ENCODE measurements at regions not wholly inside any gene's neighbourhood (a gene's known extent, or its start where the extent isn't known, plus 50 kb on each side); places are given as distances from the start of the nearest gene placed in this dataset.

GRCh38 chr20:51111290-51111689, 88.4 kb upstream of the KCNG1 start:
- no peak overlapping the region for H3K9ac ChIP-seq (ENCODE audit: low read length in 3 of 3)
- H3K36me3 ChIP-seq (ENCODE audit: control insufficient read depth in 2 of 3, insufficient read depth in 3 of 3, low read length in 3 of 3), result no peaks in the 10 kb centered on the region
- TF ChIP-seq CTCF (IDR thresholded peaks at IDR 0.05; ENCODE audit: borderline replicate concordance, extremely low read depth, insufficient read depth), result no peak
- H3K4me3 ChIP-seq (ENCODE audit: low read length in 3 of 3), result no peak overlapping the region
- peak in 1 of 5 donors; percentile 47 for DNase-seq
- intact Hi-C loops (cut with DNase I), result no loop called here
- no peaks in the 10 kb centered on the region for H3K27me3 ChIP-seq (ENCODE audit: control insufficient read depth, insufficient read depth, low read length)
- no peak overlapping the region for H3K27ac ChIP-seq (ENCODE audit: low read depth in 2 of 2, low read length in 2 of 2)
- FAIRE-seq, result no peak
- H3K4me1 ChIP-seq (ENCODE audit: control insufficient read depth in 2 of 3, insufficient read depth in 2 of 3, low read depth in 1 of 3, low read length in 3 of 3), result no peaks in the 10 kb centered on the region
- H3K9me3 ChIP-seq (ENCODE audit: control insufficient read depth in 2 of 3, insufficient read depth in 1 of 3, low read length in 3 of 3), result no peaks in the 10 kb centered on the region

GRCh38 chr20:51108638-51109363, 85.9 kb upstream of the KCNG1 start:
- H3K4me1 ChIP-seq (ENCODE audit: control insufficient read depth in 2 of 3, insufficient read depth in 2 of 3, low read depth in 1 of 3, low read length in 3 of 3), result no peaks in the 10 kb centered on the region
- DNase-seq, result no peak
- no peaks in the 10 kb centered on the region for H3K9me3 ChIP-seq (ENCODE audit: control insufficient read depth in 2 of 3, insufficient read depth in 1 of 3, low read length in 3 of 3)
- no peak overlapping the region for H3K9ac ChIP-seq (ENCODE audit: low read length in 3 of 3)
- H3K36me3 ChIP-seq (ENCODE audit: control insufficient read depth in 2 of 3, insufficient read depth in 3 of 3, low read length in 3 of 3), result no peaks in the 10 kb centered on the region
- no peaks in the 10 kb centered on the region for H3K27me3 ChIP-seq (ENCODE audit: control insufficient read depth, insufficient read depth, low read length)
- no peak overlapping the region for H3K4me3 ChIP-seq (ENCODE audit: low read length in 3 of 3)
- H3K27ac ChIP-seq (ENCODE audit: low read depth in 2 of 2, low read length in 2 of 2), result no peak overlapping the region
- intact Hi-C loops (cut with DNase I), result no loop called here
- FAIRE-seq, result no peak
- TF ChIP-seq CTCF (IDR thresholded peaks at IDR 0.05; ENCODE audit: borderline replicate concordance, extremely low read depth, insufficient read depth), result no peak

GRCh38 chr20:51106011-51106410, 83.1 kb upstream of the KCNG1 start:
- H3K36me3 ChIP-seq (ENCODE audit: control insufficient read depth in 2 of 3, insufficient read depth in 3 of 3, low read length in 3 of 3), result no peaks in the 10 kb centered on the region
- intact Hi-C loops (cut with DNase I), result no loop called here
- no peak for TF ChIP-seq CTCF (IDR thresholded peaks at IDR 0.05; ENCODE audit: borderline replicate concordance, extremely low read depth, insufficient read depth)

More at GRCh38 chr20:51106011-51106410, 83.1 kb upstream of the KCNG1 start:
- no peak overlapping the region for H3K4me3 ChIP-seq (ENCODE audit: low read length in 3 of 3)
- no peak overlapping the region for H3K9ac ChIP-seq (ENCODE audit: low read length in 3 of 3)
- no peaks in the 10 kb centered on the region for H3K9me3 ChIP-seq (ENCODE audit: control insufficient read depth in 2 of 3, insufficient read depth in 1 of 3, low read length in 3 of 3)
- DNase-seq (no peak), FAIRE-seq (no peak)
- H3K27ac ChIP-seq (ENCODE audit: low read depth in 2 of 2, low read length in 2 of 2), result no peak overlapping the region
- no peaks in the 10 kb centered on the region for H3K4me1 ChIP-seq (ENCODE audit: control insufficient read depth in 2 of 3, insufficient read depth in 2 of 3, low read depth in 1 of 3, low read length in 3 of 3)
- H3K27me3 ChIP-seq (ENCODE audit: control insufficient read depth, insufficient read depth, low read length), result no peaks in the 10 kb centered on the region
